ENCODE measurements at regions not wholly inside any gene's neighbourhood (a gene's known extent, or its start where the extent isn't known, plus 50 kb on each side); places are given as distances from the start of the nearest gene placed in this dataset.

GRCh38 chr9:82356131-82356530 lies 367.6 kb downstream of the SPATA31D1 start:
- no peaks in the 10 kb centered on the region for H3K4me1 ChIP-seq (ENCODE audit: control insufficient read depth in 1 of 2, insufficient read depth in 2 of 2, low read length in 2 of 2)
- no peak overlapping the region for H3K27ac ChIP-seq (ENCODE audit: low read depth, low read length)
- no peaks in the 10 kb centered on the region for H3K36me3 ChIP-seq (ENCODE audit: control insufficient read depth in 1 of 2, insufficient read depth in 2 of 2, low read length in 2 of 2)
- H3K27me3 ChIP-seq (ENCODE audit: control insufficient read depth in 1 of 2, insufficient read depth in 2 of 2, low read length in 2 of 2), result no peaks in the 10 kb centered on the region
- no peak overlapping the region for H3K9ac ChIP-seq (ENCODE audit: low read depth in 1 of 2, low read length in 2 of 2)
- H3K9me3 ChIP-seq (ENCODE audit: control insufficient read depth in 1 of 2, low read length in 2 of 2), result no peaks in the 10 kb centered on the region
- no peak overlapping the region for H3K4me3 ChIP-seq (ENCODE audit: low read depth in 1 of 2, low read length in 2 of 2)

DNA sequence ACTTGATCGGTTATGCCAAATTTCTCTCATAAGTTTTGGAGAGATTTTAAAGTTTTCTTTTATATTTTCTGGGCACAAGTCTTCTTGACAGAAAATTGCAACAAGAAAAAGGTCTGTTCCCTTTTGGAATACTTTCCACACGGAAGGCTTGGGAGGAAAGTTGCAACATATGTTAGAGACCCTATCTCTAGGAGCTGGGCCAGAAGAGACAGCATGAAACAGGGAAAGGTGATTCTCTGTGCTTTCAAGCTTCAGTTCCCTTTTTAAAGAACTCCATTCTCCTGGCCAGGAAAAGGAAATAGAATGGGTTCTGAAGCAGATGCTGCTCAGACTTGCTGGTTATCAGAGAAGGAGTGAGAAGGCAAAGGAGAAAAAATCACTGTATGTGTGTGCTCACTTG lies 368.3 kb downstream of the SPATA31D1 start:
- Histone ChIP-seq H3K4me3 (ENCODE audit: low read depth in 1 of 2, low read length in 2 of 2) (no peak overlapping the region), H3K36me3 (ENCODE audit: control insufficient read depth in 1 of 2, insufficient read depth in 2 of 2, low read length in 2 of 2) (no peaks in the 10 kb centered on the region), H3K9me3 (ENCODE audit: control insufficient read depth in 1 of 2, low read length in 2 of 2) (no peaks in the 10 kb centered on the region), H3K27me3 (ENCODE audit: control insufficient read depth in 1 of 2, insufficient read depth in 2 of 2, low read length in 2 of 2) (no peaks in the 10 kb centered on the region), H3K9ac (ENCODE audit: low read depth in 1 of 2, low read length in 2 of 2) (no peak overlapping the region), H3K4me1 (ENCODE audit: control insufficient read depth in 1 of 2, insufficient read depth in 2 of 2, low read length in 2 of 2) (no peaks in the 10 kb centered on the region), H3K27ac (ENCODE audit: low read depth, low read length) (no peak overlapping the region)

DNA sequence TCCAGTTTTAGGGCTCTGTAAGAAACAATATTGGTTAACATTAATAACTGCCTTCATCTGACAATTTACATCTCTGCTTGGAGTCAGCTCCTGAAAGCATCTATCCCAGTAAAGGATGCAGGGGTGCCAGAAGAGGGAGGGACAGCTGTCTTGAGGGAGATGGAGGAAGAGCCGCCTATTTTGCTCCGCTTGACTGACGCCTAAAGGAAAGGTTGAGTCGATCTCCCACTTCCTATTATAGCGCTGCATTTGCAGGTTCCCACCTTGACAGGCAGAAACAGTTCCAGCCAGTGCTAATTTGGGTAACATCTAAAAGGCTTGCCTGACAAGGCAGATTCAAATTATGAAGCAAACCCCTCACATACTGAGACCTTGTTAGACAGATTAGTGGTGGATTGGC lies 374.6 kb downstream of the SPATA31D1 start:
- Histone ChIP-seq H3K4me3 (ENCODE audit: low read depth in 1 of 2, low read length in 2 of 2) (no peak overlapping the region), H3K9ac (ENCODE audit: low read depth in 1 of 2, low read length in 2 of 2) (no peak overlapping the region), H3K27me3 (ENCODE audit: control insufficient read depth in 1 of 2, insufficient read depth in 2 of 2, low read length in 2 of 2) (no peaks in the 10 kb centered on the region), H3K4me1 (ENCODE audit: control insufficient read depth in 1 of 2, insufficient read depth in 2 of 2, low read length in 2 of 2) (no peaks in the 10 kb centered on the region), H3K36me3 (ENCODE audit: control insufficient read depth in 1 of 2, insufficient read depth in 2 of 2, low read length in 2 of 2) (no peaks in the 10 kb centered on the region), H3K9me3 (ENCODE audit: control insufficient read depth in 1 of 2, low read length in 2 of 2) (no peaks in the 10 kb centered on the region), H3K27ac (ENCODE audit: low read depth, low read length) (no peak overlapping the region)

DNA sequence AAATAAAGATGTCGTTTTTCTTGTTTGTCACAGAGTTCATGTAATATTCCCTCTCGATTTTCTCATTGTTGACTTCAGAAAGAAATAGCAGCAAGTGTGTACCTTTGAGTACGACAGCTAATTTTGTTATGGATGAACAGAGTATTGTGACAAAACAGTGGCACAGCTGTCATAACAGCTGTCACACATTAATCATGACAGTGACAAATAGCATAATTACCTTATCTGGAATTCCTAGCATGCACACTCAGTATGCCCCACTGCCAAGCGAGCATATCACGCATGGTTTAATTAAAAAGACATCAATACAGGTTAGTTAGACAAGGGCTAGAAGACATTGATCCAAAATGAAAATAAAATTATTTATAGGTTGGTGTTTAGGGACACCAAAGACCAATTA lies 375.1 kb downstream of the SPATA31D1 start:
- Histone ChIP-seq H3K9me3 (ENCODE audit: control insufficient read depth in 1 of 2, low read length in 2 of 2) (no peaks in the 10 kb centered on the region), H3K27ac (ENCODE audit: low read depth, low read length) (no peak overlapping the region), H3K36me3 (ENCODE audit: control insufficient read depth in 1 of 2, insufficient read depth in 2 of 2, low read length in 2 of 2) (no peaks in the 10 kb centered on the region), H3K9ac (ENCODE audit: low read depth in 1 of 2, low read length in 2 of 2) (no peak overlapping the region), H3K27me3 (ENCODE audit: control insufficient read depth in 1 of 2, insufficient read depth in 2 of 2, low read length in 2 of 2) (no peaks in the 10 kb centered on the region), H3K4me3 (ENCODE audit: low read depth in 1 of 2, low read length in 2 of 2) (no peak overlapping the region), H3K4me1 (ENCODE audit: control insufficient read depth in 1 of 2, insufficient read depth in 2 of 2, low read length in 2 of 2) (no peaks in the 10 kb centered on the region)

- Histone ChIP-seq H3K9me3 (ENCODE audit: control insufficient read depth in 1 of 2, low read length in 2 of 2) (no peaks in the 10 kb centered on the region), H3K27me3 (ENCODE audit: control insufficient read depth in 1 of 2, insufficient read depth in 2 of 2, low read length in 2 of 2) (no peaks in the 10 kb centered on the region), H3K9ac (ENCODE audit: low read depth in 1 of 2, low read length in 2 of 2) (no peak overlapping the region), H3K27ac (ENCODE audit: low read depth, low read length) (no peak overlapping the region), H3K4me3 (ENCODE audit: low read depth in 1 of 2, low read length in 2 of 2) (no peak overlapping the region), H3K36me3 (ENCODE audit: control insufficient read depth in 1 of 2, insufficient read depth in 2 of 2, low read length in 2 of 2) (no peaks in the 10 kb centered on the region), H3K4me1 (ENCODE audit: control insufficient read depth in 1 of 2, insufficient read depth in 2 of 2, low read length in 2 of 2) (no peaks in the 10 kb centered on the region)
Measured at GRCh38 chr9:82367016-82367415, 378.4 kb downstream of the SPATA31D1 start.

DNA sequence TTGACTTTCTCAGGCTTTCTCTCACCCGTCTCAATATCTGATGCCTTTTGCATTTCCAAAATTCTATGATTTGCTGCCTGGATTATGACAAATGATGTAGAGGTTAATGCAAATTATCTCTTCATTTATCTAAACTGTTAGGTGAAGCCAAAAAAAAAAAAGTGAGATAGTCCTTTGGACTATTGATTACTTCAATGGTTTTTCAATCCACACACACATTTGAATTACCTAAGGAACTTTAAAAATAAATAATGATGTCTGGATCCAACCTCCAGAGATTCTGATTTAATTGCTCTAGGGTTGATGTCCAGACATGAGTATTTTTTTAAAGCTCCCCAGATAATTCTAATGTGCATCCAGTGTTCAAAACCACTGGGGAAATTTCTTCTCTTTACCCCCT lies 379.4 kb downstream of the SPATA31D1 start:
- Histone ChIP-seq H3K4me3 (ENCODE audit: low read depth in 1 of 2, low read length in 2 of 2) (no peak overlapping the region), H3K27ac (ENCODE audit: low read depth, low read length) (no peak overlapping the region), H3K9me3 (ENCODE audit: control insufficient read depth in 1 of 2, low read length in 2 of 2) (no peaks in the 10 kb centered on the region), H3K36me3 (ENCODE audit: control insufficient read depth in 1 of 2, insufficient read depth in 2 of 2, low read length in 2 of 2) (no peaks in the 10 kb centered on the region), H3K4me1 (ENCODE audit: control insufficient read depth in 1 of 2, insufficient read depth in 2 of 2, low read length in 2 of 2) (no peaks in the 10 kb centered on the region), H3K9ac (ENCODE audit: low read depth in 1 of 2, low read length in 2 of 2) (no peak overlapping the region), H3K27me3 (ENCODE audit: control insufficient read depth in 1 of 2, insufficient read depth in 2 of 2, low read length in 2 of 2) (no peaks in the 10 kb centered on the region)

DNA sequence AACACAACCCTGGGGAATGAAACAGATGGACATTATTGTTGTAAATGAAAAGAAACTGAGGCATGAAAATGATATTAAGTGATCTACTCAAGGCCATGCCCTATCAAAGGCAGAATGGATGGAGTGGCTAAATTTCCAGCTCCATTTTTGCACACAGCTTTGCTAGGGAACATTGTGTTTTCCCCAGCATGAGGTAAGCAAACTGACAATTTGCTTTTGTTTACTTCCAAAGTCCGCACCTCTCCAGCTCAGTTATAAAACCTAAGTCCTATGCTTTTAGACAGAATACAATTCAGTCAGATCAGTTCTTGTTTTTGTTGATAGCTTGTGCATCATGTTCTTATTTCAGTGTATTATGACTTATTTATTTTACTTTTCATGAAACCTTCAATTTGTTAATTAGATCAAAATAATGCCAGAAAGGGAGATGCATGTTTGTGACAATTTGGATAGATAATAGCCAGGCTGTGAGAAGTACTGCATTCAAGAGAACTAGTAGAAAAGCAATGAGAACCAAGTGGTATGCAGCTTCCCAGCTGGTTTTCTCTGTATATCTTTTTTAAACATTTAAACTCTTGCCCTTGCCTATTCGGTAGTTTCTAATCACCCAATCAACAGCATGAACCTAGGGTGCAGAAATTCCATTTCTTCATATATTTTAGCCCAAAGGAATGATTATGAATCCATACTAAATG lies 380.8 kb downstream of the SPATA31D1 start:
- H3K27me3 ChIP-seq (ENCODE audit: control insufficient read depth in 1 of 2, insufficient read depth in 2 of 2, low read length in 2 of 2), result no peaks in the 10 kb centered on the region
- no peaks in the 10 kb centered on the region for H3K36me3 ChIP-seq (ENCODE audit: control insufficient read depth in 1 of 2, insufficient read depth in 2 of 2, low read length in 2 of 2)
- no peaks in the 10 kb centered on the region for H3K4me1 ChIP-seq (ENCODE audit: control insufficient read depth in 1 of 2, insufficient read depth in 2 of 2, low read length in 2 of 2)
- no peak overlapping the region for H3K4me3 ChIP-seq (ENCODE audit: low read depth in 1 of 2, low read length in 2 of 2)
- H3K9ac ChIP-seq (ENCODE audit: low read depth in 1 of 2, low read length in 2 of 2), result no peak overlapping the region
- H3K9me3 ChIP-seq (ENCODE audit: control insufficient read depth in 1 of 2, low read length in 2 of 2), result no peaks in the 10 kb centered on the region
- H3K27ac ChIP-seq (ENCODE audit: low read depth, low read length), result no peak overlapping the region

DNA sequence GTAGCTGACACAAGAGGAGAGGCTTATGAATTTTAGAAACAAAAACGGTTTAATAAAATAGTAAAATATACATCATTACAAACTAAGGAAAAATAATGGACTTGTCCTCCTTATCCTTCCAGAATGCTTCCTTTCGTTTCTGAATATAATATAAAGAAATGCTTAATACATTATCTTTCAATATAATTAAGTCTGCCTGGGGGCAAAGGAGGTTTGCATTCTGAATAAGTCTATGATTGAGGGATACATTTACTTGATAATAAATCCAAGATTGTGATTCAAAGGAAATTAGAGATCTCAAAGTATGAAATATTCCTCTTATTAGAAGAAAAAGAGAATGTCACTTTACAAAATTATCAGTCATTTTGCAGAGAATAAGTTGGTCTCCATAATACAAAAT lies 386.5 kb downstream of the SPATA31D1 start:
- no peak overlapping the region for H3K9ac ChIP-seq (ENCODE audit: low read depth in 1 of 2, low read length in 2 of 2)
- H3K4me1 ChIP-seq (ENCODE audit: control insufficient read depth in 1 of 2, insufficient read depth in 2 of 2, low read length in 2 of 2), result no peaks in the 10 kb centered on the region
- H3K27ac ChIP-seq (ENCODE audit: low read depth, low read length), result no peak overlapping the region
- H3K9me3 ChIP-seq (ENCODE audit: control insufficient read depth in 1 of 2, low read length in 2 of 2), result no peaks in the 10 kb centered on the region
- no peak overlapping the region for H3K4me3 ChIP-seq (ENCODE audit: low read depth in 1 of 2, low read length in 2 of 2)
- H3K36me3 ChIP-seq (ENCODE audit: control insufficient read depth in 1 of 2, insufficient read depth in 2 of 2, low read length in 2 of 2), result no peaks in the 10 kb centered on the region
- H3K27me3 ChIP-seq (ENCODE audit: control insufficient read depth in 1 of 2, insufficient read depth in 2 of 2, low read length in 2 of 2), result no peaks in the 10 kb centered on the region

DNA sequence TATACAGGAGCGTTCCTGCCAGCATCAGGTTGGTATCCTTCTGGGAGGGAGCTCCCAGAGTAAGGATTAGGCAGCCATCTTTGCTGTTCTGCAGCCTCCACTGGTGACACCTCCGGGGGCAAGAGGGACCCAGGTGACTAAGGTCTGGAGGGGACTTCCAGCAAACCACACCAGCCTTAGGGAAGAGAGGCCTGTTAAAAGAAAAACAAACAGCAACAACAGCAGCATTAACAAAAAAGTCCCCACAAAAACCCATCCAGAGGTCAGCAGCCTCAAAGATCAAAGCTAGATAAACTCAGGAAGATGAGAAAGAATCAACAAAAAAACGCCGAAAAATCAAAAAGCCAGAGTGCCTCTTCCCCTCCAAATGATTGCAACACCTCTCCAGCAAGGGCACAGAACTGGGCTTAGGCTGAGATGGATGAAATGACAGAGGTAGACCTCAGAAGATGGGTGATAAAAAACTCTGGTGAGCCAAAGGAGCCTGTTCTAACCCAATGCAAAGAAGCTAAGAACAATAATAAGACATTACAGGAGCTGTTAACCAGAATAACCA lies 388.2 kb downstream of the SPATA31D1 start:
- Histone ChIP-seq H3K9me3 (ENCODE audit: control insufficient read depth in 1 of 2, low read length in 2 of 2) (no peaks in the 10 kb centered on the region), H3K4me3 (ENCODE audit: low read depth in 1 of 2, low read length in 2 of 2) (no peak overlapping the region), H3K27me3 (ENCODE audit: control insufficient read depth in 1 of 2, insufficient read depth in 2 of 2, low read length in 2 of 2) (no peaks in the 10 kb centered on the region), H3K27ac (ENCODE audit: low read depth, low read length) (no peak overlapping the region), H3K9ac (ENCODE audit: low read depth in 1 of 2, low read length in 2 of 2) (no peak overlapping the region), H3K4me1 (ENCODE audit: control insufficient read depth in 1 of 2, insufficient read depth in 2 of 2, low read length in 2 of 2) (no peaks in the 10 kb centered on the region), H3K36me3 (ENCODE audit: control insufficient read depth in 1 of 2, insufficient read depth in 2 of 2, low read length in 2 of 2) (no peaks in the 10 kb centered on the region)

GRCh38 chr9:82382887-82383616 lies 394.5 kb downstream of the SPATA31D1 start:
- H3K4me3 ChIP-seq (ENCODE audit: low read depth in 1 of 2, low read length in 2 of 2), result no peak overlapping the region
- H3K36me3 ChIP-seq (ENCODE audit: control insufficient read depth in 1 of 2, insufficient read depth in 2 of 2, low read length in 2 of 2), result no peaks in the 10 kb centered on the region
- H3K27me3 ChIP-seq (ENCODE audit: control insufficient read depth in 1 of 2, insufficient read depth in 2 of 2, low read length in 2 of 2), result no peaks in the 10 kb centered on the region
- no peak overlapping the region for H3K27ac ChIP-seq (ENCODE audit: low read depth, low read length)
- no peak overlapping the region for H3K9ac ChIP-seq (ENCODE audit: low read depth in 1 of 2, low read length in 2 of 2)
- H3K4me1 ChIP-seq (ENCODE audit: control insufficient read depth in 1 of 2, insufficient read depth in 2 of 2, low read length in 2 of 2), result no peaks in the 10 kb centered on the region
- no peaks in the 10 kb centered on the region for H3K9me3 ChIP-seq (ENCODE audit: control insufficient read depth in 1 of 2, low read length in 2 of 2)

Measured in duodenal mucosa (tissue), 2 donors.